ENCODE measurements at regions not wholly inside any gene's neighbourhood (a gene's known extent, or its start where the extent isn't known, plus 50 kb on each side); places are given as distances from the start of the nearest gene placed in this dataset.

- no peak for TF ChIP-seq ATF3 (IDR thresholded peaks at IDR 0.05; ENCODE audit: insufficient read depth, low read depth, low read length)
- TF ChIP-seq POLR2A (IDR thresholded peaks at IDR 0.05; ENCODE audit: control extremely low read depth in 1 of 2, low read depth in 2 of 2, low read length in 2 of 2): no peak
- no peak for TF ChIP-seq POLR2AphosphoS5 (IDR thresholded peaks at IDR 0.05; ENCODE audit: low read depth, low read length)
- no peak for TF ChIP-seq TCF12 (IDR thresholded peaks at IDR 0.05; ENCODE audit: low read depth, low read length)
- no peak for TF ChIP-seq BCL11A (IDR thresholded peaks at IDR 0.05; ENCODE audit: low read depth in 2 of 2, low read length in 2 of 2)
Observed at GRCh38 chr12:126295652-126296051, 1230.4 kb downstream of the AACS start.
